ENCODE measurements at regions not wholly inside any gene's neighbourhood (a gene's known extent, or its start where the extent isn't known, plus 50 kb on each side); places are given as distances from the start of the nearest gene placed in this dataset.

DNA sequence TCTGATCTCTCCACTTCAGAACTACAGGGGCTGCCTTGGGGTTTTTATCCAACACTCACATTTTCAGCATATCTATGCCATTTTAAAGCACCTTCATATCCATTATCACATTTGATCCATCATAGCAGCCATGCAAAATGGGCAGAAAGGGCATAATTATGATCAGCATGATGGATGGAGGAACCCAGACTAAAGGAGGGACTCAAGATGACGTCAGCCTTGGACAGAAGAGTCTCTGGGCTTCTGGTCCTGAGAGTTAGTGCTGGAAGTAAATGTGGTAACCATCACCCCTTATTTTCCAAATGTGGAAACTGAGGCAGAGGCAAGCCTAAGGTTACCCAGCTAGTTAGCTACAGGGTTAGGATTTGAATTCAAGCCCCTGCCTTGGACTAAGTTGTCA lies 273.1 kb downstream of the DRD1 start:
- DNase-seq (ENCODE audit: low read depth) = no peak
- no peak overlapping the region for H3K4me3 ChIP-seq (ENCODE audit: low read length)
- TF ChIP-seq, protein P1, sequence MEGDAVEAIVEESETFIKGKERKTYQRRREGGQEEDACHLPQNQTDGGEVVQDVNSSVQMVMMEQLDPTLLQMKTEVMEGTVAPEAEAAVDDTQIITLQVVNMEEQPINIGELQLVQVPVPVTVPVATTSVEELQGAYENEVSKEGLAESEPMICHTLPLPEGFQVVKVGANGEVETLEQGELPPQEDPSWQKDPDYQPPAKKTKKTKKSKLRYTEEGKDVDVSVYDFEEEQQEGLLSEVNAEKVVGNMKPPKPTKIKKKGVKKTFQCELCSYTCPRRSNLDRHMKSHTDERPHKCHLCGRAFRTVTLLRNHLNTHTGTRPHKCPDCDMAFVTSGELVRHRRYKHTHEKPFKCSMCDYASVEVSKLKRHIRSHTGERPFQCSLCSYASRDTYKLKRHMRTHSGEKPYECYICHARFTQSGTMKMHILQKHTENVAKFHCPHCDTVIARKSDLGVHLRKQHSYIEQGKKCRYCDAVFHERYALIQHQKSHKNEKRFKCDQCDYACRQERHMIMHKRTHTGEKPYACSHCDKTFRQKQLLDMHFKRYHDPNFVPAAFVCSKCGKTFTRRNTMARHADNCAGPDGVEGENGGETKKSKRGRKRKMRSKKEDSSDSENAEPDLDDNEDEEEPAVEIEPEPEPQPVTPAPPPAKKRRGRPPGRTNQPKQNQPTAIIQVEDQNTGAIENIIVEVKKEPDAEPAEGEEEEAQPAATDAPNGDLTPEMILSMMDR (IDR thresholded peaks at IDR 0.05; ENCODE audit: insufficient read depth, low read depth, low read length, missing control alignments) = no peak

DNA sequence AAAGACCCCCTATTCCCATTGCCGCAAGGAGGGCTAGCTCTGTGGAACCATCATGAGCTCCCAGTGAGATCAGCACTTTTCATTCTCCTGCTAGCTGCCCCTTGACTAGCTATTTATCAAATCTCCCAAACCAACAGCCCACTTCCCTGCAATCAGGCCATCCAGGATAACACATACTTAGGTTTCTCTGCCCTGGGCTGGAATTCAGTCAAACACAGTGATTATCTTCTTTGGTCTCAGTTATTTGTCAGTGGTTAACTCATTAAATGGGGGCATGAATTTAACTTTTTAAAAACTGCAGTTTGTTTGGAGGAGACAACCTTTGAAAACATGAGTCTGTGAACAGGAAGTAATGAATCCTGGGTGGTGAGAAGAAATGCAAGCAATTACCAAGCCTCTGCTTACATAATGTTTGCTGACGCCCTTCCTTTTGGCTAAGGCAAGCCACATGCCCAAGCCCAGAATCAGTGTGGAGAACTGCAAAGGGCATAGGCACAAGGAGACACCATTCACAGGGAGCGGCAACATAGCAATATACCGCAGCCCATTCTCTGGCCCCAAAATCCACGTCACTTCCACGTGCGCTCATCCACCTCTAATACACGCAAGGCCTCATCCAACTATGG lies 275.0 kb downstream of the DRD1 start:
- DNase-seq (ENCODE audit: low read depth) = no peak
- no peak overlapping the region for H3K4me3 ChIP-seq (ENCODE audit: low read length)
- TF ChIP-seq, protein P1 (IDR thresholded peaks at IDR 0.05; ENCODE audit: insufficient read depth, low read depth, low read length, missing control alignments) = no peak

DNA sequence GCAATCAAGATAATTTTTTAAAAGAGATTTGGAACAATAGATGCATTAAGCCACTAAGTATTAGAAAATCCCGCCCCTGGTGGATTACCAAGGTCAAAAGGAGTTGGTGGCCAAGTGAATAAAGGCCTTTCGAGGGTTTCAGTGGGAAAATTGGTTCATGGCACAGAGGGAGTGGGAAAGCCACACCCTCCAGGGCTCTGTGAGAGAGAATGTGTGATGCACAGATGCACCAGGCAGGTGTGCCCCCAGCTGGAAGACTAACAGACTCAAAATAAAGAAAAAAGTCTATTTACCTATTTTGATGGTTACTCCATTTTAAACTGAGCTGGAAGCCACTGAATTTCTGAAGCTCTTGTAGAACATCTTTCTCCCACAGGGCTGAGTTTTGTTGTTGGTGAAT lies 278.0 kb downstream of the DRD1 start:
- DNase-seq (ENCODE audit: low read depth) = no peak
- TF ChIP-seq, protein P1 (IDR thresholded peaks at IDR 0.05; ENCODE audit: insufficient read depth, low read depth, low read length, missing control alignments) = no peak
- no peak overlapping the region for H3K4me3 ChIP-seq (ENCODE audit: low read length)

DNA sequence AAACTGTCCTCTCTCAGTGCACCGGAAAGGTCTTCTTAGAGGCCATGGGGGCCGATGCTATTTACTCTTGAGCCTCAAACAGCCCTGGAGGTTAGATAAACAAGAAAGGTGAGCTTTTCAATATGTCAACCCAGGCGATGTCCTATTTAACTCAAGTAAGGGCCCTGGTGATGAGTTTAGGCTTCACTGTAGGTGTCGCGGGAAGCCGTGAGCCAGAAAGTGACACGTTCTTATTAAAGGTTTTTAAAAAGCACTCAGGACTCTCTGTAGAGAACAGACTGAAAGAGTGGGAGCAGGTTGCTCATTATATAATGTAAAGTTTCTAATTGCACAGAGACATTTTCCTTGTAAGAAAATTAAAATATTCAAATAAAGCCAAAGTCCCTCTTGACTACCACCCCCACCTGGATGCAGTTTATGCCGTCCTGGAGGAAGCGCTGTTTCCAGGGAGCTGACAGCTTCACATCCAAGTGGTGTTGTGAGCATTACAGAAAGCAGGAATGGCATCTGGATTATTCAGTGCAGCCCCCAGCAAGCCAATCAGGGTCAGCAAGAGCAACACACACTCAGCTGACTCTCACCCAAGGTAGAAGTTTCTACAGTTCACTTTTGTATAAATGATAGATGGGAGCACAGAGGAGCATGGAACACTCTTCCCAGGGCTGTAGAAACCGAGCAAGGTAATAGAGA lies 280.3 kb downstream of the DRD1 start:
- DNase-seq (ENCODE audit: low read depth) = no peak
- H3K4me3 ChIP-seq (ENCODE audit: low read length) = no peak overlapping the region
- TF ChIP-seq, protein P1 (IDR thresholded peaks at IDR 0.05; ENCODE audit: insufficient read depth, low read depth, low read length, missing control alignments) = no peak

DNA sequence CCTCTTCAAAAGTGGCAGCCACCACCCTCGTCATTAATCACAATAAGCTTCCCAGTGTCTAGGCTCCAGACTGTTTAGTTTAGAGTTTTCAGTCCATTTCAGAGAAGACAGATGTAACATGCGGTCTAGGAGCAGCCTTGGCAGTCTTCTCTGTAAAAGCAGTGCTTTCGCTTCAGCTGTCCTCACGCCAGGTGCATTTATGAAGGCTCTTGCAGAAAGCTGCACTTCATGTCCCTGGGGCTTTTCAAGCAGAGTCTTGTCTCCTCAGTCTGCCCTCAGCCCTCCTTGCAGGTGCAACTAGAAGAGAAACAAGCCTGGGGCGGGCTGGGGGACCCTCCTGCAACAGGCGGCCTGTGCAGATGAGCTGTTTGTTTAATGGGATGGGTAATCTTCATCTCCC lies 281.9 kb downstream of the DRD1 start:
- TF ChIP-seq, protein P1 (IDR thresholded peaks at IDR 0.05; ENCODE audit: insufficient read depth, low read depth, low read length, missing control alignments) = no peak
- no peak overlapping the region for H3K4me3 ChIP-seq (ENCODE audit: low read length)
- no peak for DNase-seq (ENCODE audit: low read depth)

DNA sequence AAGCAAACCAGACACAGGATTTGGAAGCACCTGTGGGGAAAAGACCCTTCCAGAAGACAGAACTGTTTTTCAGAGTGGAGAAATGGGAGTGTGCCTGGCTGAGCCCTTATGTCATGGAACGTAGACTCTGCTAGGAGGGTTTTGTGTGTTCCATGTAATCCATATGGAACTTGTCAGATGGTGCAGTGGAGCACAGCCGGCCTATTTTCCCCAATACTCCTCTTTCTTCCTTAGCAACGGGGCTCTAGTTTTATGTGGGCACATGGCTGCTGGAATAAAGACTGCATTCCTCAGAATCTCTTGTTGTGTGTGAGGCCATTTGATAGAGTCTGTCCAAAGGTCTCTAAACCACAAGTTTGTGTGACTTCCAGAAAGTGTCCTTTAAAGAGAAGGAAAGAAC lies 284.0 kb downstream of the DRD1 start:
- TF ChIP-seq, protein P1 (IDR thresholded peaks at IDR 0.05; ENCODE audit: insufficient read depth, low read depth, low read length, missing control alignments) = no peak
- H3K4me3 ChIP-seq (ENCODE audit: low read length) = no peak overlapping the region
- DNase-seq (ENCODE audit: low read depth) = no peak

Data from epithelial cell of esophagus (primary cell).